GM18508 (cell line): ENCODE measurements at regions not wholly inside any gene's neighbourhood (a gene's known extent, or its start where the extent isn't known, plus 50 kb on each side); places are given as distances from the start of the nearest gene placed in this dataset.
"Not testable (repeated sequence)": the region's sequence is repeated elsewhere in the genome, so short reads cannot be mapped to it uniquely, and the experiment has no call there.

Experiments
- ATAC-seq: cut with Tn5 transposase; IDR thresholded peaks from one replicate; pipeline ENCODE4 v1.9.1; 2021; ENCODE audit warnings: moderate number of reproducible peaks; ENCODE audit not compliant: insufficient read depth, unreplicated experiment

DNA sequence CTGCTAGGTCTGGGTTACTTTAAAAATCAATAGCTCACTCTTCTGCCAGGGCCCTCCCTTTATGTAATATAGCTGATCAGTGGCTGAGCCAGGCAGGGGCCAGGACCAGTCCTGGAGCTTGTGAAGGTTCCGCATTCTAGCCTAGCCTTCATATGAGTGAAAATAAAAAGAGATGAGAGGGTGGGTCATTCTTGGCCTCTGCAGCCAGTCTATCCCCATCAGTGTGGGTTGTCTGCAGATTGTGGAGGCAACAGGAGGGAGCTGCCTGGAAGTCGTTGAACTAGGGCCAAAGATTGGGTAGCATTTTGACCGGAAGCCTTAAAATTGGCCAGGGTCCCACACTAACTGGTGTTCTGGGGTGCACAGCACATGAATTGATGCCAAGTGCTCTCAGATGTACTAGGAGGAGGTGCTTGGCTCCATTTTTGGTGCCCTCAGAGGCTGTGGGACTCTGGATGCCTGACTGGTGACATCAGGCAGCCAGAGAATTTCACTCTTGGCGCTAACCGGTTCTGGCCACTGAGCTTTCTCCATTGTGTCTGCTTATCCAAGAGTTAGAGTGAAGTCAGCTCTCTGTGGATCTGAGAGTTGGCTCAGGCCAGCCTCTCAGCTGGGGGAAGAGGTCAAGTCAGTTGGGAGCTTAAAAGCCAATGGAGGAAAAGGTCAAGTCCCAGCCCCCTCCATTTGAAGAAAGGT, 66.5 kb upstream of the IKBKE start:
- not testable (repeated sequence) for ATAC-seq

DNA sequence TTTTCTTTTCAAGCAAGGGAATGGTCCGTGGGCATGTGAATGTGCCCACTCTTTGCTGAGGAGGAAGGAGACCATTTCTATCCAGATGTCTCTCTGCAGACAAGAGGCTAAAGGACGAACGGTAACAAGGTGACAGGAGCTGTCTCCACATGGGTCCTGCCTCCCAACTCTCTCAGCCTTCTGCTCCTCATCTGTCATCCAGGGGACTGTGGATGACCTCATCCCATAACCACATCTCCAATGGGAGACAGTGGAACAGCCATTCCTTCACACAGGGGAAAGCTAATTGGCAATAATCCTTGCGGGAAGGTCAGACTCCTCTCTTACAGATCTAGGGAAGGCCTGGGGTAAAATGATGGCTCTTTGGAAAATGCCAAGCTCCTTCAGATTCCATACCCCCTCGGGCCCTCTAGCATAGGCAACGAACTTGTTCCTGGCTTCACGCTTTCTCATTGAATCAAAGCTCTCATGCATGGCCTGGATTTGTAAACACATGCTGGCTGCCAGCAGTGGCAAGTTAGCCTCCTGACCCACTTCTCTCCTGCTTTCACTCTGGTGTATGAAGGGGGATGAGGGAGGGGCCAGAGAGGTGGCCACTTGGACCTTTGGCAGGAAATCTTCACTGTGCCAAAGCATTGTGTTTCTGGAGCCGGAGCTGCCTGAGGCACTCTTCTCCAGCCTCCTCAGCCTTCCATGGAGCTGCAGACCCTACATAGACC, 65.8 kb upstream of the IKBKE start:
- ATAC-seq, result not testable (repeated sequence)

DNA sequence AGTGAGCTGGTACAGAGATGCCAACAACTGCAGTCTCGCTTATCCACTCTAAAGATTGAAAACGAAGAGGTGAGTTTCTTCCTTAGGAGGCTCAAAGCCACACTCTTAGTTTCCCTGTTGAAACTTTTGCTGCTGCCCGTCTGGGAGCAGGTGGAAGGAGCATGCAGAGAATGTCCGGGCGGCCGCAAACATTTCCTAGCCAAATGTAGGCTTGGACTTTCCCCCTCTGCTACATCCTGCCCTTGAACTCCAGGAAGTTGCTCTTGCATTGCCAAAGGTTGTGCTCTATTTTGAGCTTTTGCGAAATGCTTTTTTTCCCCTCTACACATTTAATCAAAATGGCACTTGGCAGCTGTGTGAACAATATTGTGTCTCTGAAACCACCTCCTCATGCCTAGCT, 65.0 kb upstream of the IKBKE start:
- not testable (repeated sequence) for ATAC-seq

DNA sequence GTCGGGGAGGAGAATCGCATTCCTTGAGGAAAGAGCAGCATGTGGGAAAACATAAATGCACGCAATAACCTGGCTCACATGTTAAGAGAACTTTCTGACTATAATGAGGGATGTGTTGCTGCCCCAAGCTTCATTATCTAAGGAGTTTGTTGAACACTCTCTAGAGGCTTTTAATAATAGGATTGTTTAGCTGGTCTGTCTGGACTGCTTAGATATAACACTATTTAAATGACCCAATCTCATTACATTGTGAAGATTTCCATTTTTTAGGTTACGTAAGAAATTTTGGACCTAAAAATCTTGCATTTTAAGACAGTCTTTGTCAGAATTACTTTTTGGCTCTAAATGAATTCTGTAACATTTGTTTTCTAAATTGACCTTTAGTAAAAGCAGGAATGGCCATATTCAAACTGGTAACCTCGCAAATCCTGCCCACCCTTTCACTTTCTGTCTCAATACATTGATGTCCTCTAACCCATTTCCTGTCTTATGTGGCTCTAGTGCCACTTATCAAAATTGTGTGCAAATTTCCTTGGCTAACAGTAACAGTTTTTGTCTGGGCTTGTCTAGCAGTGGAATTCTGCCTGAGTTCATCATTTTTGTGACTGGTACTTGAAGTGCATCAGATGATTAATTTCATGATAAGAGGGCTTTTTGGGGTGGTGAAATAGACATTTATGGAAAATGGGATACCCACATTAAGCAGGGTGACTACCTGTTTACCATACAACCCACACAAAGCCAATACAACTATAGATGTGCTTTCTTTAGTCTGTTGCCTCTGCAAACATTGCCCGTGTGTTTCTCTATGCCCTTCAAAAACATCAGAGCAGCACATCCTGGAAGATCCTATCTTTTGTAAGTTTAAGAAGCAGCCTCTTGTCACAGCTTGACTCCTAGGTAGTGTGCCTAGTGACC, 61.6 kb upstream of the IKBKE start:
- not testable (repeated sequence) for ATAC-seq

DNA sequence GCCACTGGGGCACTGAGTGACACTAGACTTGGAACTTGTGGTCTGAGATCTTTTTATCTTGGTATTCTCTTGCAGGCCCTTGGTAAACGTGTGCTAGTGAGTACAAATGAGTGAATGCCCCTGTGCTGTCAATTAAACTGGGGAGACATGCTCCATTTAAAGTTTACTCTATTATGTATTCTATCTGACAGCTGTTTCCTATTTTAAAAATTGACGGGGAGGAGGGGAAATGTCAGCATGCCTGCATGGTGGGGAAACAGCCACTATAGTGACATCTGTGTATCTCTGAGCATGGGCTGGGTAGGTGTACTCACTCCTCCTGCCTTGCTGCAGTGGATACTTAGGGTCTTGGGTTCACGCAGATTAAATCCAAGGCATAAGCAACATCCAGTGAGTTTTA, 59.0 kb upstream of the IKBKE start:
- no peak for ATAC-seq

DNA sequence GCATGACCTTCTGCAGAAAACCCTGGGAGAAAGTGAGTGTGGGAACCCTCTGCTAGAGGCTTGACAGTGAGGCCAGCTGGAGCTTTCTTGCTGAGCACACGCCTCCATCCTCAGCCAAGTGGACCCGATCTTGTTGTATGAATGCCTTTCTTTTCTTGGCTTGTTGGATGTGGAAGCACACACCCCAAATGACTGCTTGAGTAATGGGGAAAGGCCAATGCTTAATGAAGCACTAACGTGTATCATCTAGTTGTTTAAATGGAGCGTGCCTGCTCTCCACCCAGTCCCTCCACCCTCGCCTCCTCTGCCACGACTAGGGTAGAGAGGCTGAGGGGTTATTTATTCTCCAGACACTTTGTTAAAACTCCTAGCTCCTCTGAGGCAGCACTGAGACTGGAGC, 54.3 kb upstream of the IKBKE start:
- ATAC-seq, result no peak

DNA sequence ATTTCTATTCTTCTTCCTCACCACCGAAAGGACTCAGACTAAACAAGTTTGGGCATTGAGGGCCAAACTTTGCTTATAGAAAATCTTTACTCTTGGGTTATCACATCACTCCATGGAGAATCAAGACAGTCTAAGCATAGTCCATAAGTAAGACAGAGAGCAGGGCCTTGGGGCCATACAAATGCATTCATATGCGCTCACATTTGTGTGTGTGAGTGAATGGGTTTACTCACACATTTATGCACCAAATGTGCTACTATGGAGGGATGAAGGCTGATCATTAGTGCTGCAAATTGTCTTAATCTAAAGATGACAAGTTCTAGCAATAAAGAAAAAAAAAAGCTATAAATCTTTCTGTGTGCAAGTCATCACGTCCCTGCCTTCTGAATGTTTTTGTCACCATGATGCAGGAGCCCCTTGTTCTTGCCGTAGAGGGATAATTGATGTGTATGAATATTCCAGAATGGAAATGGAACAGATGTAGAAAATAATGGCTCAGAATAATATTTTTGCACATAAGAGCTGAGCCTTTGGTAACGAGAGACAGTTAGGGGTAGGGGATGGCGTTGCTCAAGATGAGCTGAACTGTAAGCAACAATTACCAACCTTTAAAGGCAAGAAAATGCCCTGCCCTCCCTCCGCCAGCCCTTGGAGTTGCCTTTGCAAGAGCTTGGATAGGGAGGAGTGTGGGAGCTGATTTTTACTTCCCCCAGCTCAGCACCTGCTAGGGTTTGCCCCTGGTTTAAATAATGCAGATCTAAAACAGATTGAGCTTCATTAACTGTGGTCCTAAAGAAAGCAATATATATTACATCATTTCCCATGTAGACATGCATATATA, 52.3 kb upstream of the IKBKE start:
- ATAC-seq, result no peak

DNA sequence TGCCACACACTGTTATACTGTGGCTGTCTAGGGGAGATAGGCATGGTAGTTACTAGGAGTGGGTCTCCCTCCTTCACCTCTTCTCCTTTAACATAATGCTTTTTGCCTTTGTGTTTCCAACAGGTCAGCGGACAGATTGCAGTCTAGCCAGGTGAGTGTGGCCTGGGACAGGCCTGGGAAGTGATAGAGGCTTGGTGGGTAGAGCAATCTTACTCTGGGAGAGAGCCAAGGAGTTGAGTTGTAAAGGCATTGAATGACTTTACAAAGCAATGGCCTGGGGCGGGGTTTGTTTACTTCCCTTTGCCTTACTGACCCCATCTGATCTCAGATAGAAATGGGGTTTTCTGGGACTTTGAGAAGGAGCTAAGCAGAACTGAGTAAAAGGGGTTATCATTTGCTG, 51.0 kb upstream of the IKBKE start:
- ATAC-seq, result no peak

DNA sequence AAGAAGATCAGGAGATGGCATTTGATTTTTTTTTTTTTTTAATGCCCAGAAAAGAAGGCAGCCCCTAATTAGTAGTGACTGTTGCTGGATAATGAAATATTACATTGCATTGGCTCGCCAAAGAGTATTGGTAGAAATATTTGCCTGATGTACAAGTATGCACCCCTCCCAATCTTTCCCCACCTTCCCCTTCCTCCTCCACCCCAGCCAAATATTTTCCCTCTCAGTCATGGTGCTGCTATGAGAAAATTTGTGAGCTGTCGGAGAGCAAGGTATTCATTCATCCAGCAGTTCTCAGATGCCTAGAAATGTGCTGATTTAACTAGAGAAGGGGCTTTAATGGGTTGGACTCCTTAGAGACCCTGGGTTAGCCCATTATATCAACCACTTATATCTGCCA, 50.5 kb upstream of the IKBKE start:
- ATAC-seq, result no peak

DNA sequence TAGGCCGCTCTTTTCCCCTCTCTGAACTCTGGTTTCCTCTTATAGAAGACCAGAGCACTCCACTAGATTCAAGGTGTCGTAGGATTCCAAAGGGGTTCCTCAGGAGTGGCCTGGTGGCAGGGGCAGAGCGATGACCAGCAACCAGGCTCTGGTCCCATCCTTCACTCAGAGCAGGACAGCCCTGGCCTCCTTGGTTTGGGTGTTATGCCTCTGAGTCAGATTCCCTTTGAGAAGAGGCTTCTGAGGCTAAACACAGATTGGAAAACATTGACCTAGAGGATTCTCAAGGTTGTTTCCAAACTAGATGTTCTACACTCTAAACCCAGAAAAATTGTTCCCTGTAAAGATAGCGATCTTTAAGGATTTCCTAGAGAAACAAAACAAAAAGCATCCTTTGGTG, 49.8 kb upstream of the IKBKE start:
- no peak for ATAC-seq
